Stimulated activated memory B cell treated with anti-CD40 and anti-IgM and Interleukin-4, amounts not matched to agents 10 μg/mL and 1 μg/mL and 100 μg/mL, for 72 hours (primary cell): ENCODE measurements at regions not wholly inside any gene's neighbourhood (a gene's known extent, or its start where the extent isn't known, plus 50 kb on each side); places are given as distances from the start of the nearest gene placed in this dataset.

Experiments
- ATAC-seq: fragments of 150-1000 bp; cut with Tn5 transposase; 2 replicates; pipeline ENCODE4 v1.10.0; 2021
- H3K27ac Mint-ChIP-seq: one replicate; pipeline ENCODE4 v1.8.0; 2022; ENCODE audit warnings: mild to moderate bottlenecking, mixed read lengths
- H3K27me3 Mint-ChIP-seq: one replicate; pipeline ENCODE4 v1.8.0; 2022; ENCODE audit warnings: mixed read lengths
- H3K36me3 Mint-ChIP-seq: one replicate; pipeline ENCODE4 v1.8.0; 2022; ENCODE audit warnings: mixed read lengths
- H3K4me1 Mint-ChIP-seq: one replicate; pipeline ENCODE4 v1.8.0; 2022; ENCODE audit warnings: mixed read lengths
- H3K4me3 Mint-ChIP-seq: one replicate; pipeline ENCODE4 v1.8.0; 2022; ENCODE audit warnings: mild to moderate bottlenecking, moderate library complexity, mixed read lengths
- H3K9me3 Mint-ChIP-seq: one replicate; pipeline ENCODE4 v1.8.0; 2022; ENCODE audit warnings: mixed read lengths

DNA sequence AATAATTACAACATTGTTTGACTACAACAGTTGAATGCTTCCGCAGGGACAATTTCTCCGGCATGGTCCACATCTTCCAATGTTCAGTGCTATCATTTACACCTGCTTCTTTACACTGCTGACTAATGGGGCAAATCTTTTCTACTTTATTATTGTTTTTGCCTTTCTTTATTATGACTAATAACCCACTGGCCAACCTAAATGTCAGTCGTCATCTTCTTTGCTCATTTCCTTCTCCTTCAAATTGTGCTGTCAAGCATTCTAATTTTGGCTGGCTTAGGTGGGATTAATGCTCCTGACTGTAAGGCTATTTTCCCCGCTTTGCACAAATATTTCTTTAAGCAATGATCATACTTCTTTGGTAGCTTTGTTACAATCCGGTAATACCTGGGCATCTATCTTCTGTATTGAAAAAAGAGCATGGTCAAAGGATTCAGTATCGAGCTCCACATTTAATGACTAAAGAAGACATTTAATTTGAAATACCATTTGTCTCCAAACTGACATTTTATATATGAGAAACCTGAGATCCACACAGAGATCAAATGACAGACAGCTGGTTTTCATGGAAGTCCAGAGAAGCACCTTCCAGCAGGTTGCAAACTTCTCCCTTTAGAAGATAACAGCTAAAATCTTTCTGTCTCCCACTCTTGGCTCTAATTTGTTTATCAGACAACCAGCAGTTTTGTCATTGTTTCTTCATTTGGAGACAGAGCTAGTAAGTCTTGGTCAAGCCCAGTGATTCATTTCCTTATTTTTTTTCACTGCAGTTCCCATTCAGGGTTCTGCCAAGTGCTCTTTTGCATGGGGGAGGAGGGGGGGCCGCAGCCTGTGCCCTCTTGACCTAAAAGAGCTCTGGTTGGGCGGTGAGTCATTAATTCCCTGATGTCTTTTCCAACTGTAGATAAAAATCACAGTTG lies 132.9 kb downstream of the SOCS6 start:
- no peaks in the 10 kb centered on the region for H3K36me3 Mint-ChIP-seq
- H3K4me1 Mint-ChIP-seq, result peaks cover 13% of the 10 kb centered on the region
- H3K4me3 Mint-ChIP-seq, result no peak overlapping the region
- H3K27ac Mint-ChIP-seq, result no peak overlapping the region
- H3K9me3 Mint-ChIP-seq, result no peaks in the 10 kb centered on the region
- peaks cover 9% of the 10 kb centered on the region for H3K27me3 Mint-ChIP-seq
- ATAC-seq, result no peak

DNA sequence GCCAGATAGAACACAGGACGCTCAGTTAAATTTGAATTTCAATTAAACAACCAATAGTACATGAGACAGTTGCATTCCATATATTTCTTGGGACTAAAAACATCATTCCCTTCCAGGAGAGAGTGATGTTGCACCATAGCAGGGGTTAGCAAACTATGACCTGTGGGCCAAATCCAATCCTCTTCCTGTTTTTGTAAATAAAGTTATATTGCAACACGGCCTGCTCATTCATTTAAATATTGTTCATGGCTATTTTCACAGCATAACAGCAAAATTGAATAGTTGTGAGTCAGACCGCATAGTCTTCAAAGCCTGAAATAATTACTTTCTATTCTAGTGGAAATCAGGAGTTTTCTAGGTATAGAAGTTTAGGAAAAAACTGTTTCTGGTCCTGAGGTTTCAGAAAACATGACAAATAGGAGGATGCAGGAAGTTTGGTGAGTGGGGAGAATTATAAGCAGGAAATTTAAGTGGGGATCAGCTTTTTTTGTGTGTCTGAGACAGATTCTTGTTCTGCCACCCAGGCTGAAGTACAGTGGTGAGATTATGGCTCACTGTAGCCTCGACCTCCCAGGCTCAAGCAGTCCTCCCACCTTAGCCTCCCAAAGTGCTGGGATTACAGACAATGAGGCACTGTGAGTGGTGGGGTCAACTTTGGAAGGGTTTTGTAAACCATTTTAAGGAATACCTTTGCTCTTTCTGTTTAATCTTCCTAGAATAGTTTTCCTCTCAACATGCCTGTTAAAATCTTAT lies 131.5 kb downstream of the SOCS6 start:
- H3K27me3 Mint-ChIP-seq, result peaks cover 22% of the 10 kb centered on the region
- no peaks in the 10 kb centered on the region for H3K9me3 Mint-ChIP-seq
- no peak for ATAC-seq
- no peak overlapping the region for H3K27ac Mint-ChIP-seq
- peaks cover 13% of the 10 kb centered on the region for H3K4me1 Mint-ChIP-seq
- H3K36me3 Mint-ChIP-seq, result no peaks in the 10 kb centered on the region
- H3K4me3 Mint-ChIP-seq, result no peak overlapping the region

DNA sequence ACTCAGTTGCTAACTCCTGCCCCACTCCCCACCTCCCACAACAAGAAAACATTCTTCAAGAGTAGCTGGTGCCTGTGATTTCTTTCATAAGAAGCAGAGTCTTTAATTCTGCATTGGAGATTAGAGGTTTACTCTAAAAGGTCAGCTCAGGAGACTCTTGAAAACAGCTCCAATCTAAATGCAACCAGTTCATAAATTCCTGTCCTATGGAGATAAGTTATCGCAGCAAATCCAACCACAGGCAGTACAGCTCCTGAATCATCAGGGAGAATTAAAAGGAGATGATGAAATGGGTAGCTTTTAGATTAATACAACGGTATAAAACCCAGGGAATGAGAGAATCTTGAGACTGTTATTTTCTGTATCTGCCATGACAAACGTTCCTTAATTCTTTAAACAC lies 130.7 kb downstream of the SOCS6 start:
- ATAC-seq, result no peak
- H3K4me1 Mint-ChIP-seq, result peaks cover 13% of the 10 kb centered on the region
- H3K27ac Mint-ChIP-seq, result no peak overlapping the region
- H3K36me3 Mint-ChIP-seq, result no peaks in the 10 kb centered on the region
- no peaks in the 10 kb centered on the region for H3K9me3 Mint-ChIP-seq
- H3K4me3 Mint-ChIP-seq, result no peak overlapping the region
- H3K27me3 Mint-ChIP-seq, result peaks cover 22% of the 10 kb centered on the region

DNA sequence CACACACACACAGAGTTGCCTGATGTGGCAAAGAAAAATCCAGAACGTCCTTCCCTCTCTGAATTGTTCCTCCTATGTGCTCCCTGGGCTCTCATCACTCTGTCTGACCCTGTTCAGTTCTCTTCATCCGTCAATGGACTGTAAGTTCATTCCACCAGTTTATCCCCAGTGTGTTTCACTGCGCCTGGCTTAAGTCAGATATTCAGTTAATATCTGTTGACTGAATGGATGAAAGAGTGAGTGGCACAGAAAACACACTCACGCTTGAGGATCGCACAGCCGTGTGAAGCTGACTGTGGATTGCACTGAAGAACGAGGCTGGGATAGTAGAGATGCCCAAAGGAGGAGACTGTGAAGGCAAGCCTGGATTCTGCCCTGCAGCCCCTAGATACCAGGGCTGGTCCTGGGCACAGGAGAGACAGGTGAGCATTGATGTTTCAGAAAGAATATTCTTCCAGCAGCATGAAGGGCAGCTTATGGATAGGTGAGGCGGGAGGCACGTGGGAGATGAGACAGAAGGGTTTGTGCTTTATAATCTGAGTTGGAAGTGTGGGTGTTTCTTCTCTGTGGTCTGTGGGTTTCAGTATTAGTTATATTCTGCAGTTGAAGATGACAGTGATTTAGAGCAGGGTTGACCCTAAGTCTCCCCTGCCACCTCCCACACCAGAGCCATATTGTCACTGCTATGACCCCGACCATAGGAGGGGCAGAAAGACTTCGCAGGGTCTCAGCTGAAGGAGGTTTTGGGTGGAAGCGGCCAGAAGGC lies 129.9 kb downstream of the SOCS6 start:
- Mint-ChIP-seq H3K4me1 (peaks cover 13% of the 10 kb centered on the region), H3K9me3 (no peaks in the 10 kb centered on the region), H3K4me3 (no peak overlapping the region), H3K27me3 (peaks cover 22% of the 10 kb centered on the region), H3K36me3 (no peaks in the 10 kb centered on the region), H3K27ac (no peak overlapping the region)
- ATAC-seq, result peak; percentile 70

DNA sequence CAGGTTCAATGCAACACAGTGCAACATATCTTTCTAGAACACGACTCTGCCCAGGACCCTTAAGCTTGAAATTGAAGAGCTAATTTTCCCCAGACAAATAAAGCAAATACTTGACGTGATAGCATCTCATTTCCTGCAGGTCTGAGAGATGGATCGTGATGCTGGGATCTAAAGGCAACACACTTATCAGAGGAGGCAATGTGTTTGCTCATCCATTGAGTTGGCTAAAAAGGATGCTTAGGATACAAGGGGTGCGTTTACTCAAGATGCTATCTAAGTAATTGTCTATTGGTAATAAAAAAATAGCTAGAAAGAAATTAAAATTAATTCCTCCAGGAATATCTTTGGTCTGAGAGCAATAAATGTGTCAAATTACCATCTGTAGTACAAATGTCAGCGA lies 129.0 kb downstream of the SOCS6 start:
- Mint-ChIP-seq H3K4me1 (peaks cover 13% of the 10 kb centered on the region), H3K4me3 (no peak overlapping the region), H3K9me3 (no peaks in the 10 kb centered on the region), H3K36me3 (no peaks in the 10 kb centered on the region), H3K27ac (no peak overlapping the region), H3K27me3 (peaks cover 16% of the 10 kb centered on the region)
- ATAC-seq, result no peak

DNA sequence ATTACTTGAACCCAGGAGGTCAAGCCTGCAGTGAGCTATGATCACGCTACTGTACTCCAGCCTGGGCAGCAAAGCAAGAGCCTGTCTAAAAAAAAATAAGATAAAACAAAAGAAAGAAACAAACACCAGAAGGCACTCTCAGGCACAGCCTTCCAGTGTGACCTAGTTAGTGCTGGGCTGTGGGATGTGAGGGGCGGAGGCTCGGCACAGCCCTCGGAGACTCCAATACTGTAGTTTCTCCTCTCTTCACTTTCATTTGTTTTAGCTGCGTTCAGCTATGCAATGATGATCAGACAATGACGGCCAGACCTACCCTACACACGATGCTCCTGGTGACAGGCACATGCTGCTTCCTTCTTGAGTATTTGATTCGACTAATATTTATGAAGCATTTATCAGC lies 127.7 kb downstream of the SOCS6 start:
- no peak overlapping the region for H3K4me3 Mint-ChIP-seq
- H3K27ac Mint-ChIP-seq, result no peak overlapping the region
- no peak for ATAC-seq

DNA sequence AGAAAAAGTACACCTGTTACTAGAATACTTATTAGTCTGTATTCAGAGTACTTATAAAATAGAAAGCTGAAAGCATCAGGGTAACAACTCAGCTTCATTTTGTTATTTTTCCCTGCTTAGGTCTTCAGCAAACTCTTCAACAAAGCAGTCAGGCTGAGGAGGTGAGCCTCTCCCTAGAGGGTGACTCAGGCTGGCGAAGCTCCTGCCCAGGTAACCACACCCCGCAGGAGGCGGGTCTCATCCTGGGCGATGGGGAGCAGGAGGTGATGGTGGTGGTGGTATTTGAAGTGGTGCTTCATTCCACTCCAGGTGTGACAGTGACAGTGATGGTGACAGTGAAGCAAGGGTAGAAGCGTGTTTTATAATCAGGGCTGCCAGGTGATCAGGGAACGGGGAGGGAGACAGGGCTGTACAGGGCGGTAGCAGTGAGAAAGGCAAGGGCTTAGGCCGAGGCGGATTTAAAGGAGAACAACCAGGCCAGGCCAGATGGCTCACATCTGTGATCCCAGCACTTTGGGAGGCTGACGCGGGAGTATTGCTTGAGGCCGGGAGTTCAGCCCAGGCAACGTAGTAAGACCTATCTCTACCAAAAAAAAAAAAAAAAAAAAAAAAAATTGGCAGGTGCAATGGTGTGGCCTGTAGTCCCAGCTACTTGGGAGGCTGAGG lies 127.1 kb downstream of the SOCS6 start:
- Mint-ChIP-seq H3K27ac (no peak overlapping the region), H3K9me3 (no peaks in the 10 kb centered on the region), H3K27me3 (peaks cover 24% of the 10 kb centered on the region), H3K4me1 (peaks cover 8% of the 10 kb centered on the region), H3K36me3 (no peaks in the 10 kb centered on the region), H3K4me3 (no peak overlapping the region)
- ATAC-seq, result no peak

More for the DNA sequence above, 127.7 kb downstream of the SOCS6 start:
- peaks cover 9% of the 10 kb centered on the region for H3K4me1 Mint-ChIP-seq
- H3K27me3 Mint-ChIP-seq, result peaks cover 19% of the 10 kb centered on the region
- H3K36me3 Mint-ChIP-seq, result no peaks in the 10 kb centered on the region
- H3K9me3 Mint-ChIP-seq, result no peaks in the 10 kb centered on the region

DNA sequence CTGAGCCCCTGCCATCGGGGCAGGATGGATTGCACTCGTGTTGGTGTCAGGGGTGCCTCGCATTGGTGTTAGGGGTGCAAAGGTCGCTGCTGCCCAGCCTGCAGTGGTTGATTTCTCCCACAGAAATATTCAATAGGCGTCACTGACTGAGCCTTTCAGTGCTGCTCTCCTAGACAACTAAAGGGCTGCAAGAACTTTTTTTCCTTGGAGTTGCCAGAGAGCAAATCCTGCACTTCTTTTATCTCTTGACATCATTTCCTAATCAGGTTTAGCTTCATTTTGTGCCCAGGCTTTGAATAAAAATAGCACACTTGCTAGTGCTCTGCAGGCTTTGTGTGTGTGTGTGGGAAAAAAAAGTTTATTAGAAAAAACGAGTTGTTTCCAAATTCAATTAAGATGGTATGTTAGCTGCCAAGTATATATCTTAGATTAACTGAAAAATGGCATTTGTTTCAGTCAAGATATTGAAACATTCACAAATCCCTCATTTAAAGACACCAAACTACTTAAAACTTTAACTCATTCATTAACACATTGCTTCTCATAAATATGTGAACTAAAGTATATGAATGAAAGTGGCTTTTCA lies 125.6 kb downstream of the SOCS6 start:
- no peak for ATAC-seq
- no peaks in the 10 kb centered on the region for H3K36me3 Mint-ChIP-seq
- peaks cover 8% of the 10 kb centered on the region for H3K4me1 Mint-ChIP-seq
- no peak overlapping the region for H3K27ac Mint-ChIP-seq
- peaks cover 39% of the 10 kb centered on the region for H3K27me3 Mint-ChIP-seq
- no peaks in the 10 kb centered on the region for H3K9me3 Mint-ChIP-seq
- H3K4me3 Mint-ChIP-seq, result no peak overlapping the region

DNA sequence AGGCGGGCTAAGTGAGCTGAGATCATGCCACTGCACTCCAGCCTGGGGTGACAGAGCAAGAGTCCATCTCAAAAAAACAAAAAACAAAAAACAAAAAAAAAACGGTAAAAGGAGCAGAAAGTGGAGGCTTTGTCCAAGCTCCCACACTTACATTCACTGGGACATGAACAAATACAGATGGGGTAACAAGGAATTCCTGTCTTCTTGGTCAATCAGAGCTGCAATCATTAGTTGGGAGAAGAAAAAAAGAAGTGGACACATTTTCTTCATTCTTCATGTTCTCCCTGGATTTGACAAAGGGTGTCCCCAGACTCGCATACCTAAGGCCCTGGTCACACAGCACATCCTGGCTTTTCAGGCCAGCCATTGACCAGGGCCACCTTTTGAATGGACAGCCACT lies 124.6 kb downstream of the SOCS6 start:
- Mint-ChIP-seq H3K4me3 (no peak overlapping the region), H3K9me3 (no peaks in the 10 kb centered on the region), H3K27me3 (peaks cover 48% of the 10 kb centered on the region), H3K27ac (no peak overlapping the region), H3K36me3 (no peaks in the 10 kb centered on the region), H3K4me1 (no peaks in the 10 kb centered on the region)
- ATAC-seq, result no peak

DNA sequence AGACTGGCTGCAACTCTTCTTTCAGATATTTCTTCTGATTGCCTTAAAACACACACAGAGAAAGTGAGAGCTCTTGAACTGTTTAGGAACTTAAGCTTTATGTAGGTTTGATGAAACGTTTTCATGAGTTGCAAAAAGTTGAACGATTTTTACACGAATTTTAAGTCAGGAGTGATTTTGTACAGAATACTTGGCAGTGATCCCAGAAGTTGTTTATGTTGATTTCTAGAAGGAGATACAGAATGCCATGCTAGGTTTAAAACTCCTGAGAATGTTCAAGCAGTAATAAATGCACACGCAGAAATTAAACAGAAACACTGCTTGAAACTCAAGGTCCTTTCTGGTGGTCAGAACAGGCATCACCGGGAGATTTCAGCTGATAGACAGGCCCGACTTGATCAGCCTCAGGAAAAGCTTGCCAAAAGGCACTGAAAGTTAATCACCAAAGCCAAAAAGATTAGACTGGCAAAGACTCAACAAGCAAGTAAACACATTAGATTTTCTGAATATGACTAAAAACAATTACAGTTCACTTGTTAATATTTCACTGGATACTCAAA lies 123.1 kb downstream of the SOCS6 start:
- Mint-ChIP-seq H3K27me3 (peaks cover 48% of the 10 kb centered on the region), H3K4me1 (no peaks in the 10 kb centered on the region), H3K27ac (no peak overlapping the region), H3K36me3 (no peaks in the 10 kb centered on the region), H3K4me3 (no peak overlapping the region), H3K9me3 (no peaks in the 10 kb centered on the region)
- ATAC-seq, result no peak

DNA sequence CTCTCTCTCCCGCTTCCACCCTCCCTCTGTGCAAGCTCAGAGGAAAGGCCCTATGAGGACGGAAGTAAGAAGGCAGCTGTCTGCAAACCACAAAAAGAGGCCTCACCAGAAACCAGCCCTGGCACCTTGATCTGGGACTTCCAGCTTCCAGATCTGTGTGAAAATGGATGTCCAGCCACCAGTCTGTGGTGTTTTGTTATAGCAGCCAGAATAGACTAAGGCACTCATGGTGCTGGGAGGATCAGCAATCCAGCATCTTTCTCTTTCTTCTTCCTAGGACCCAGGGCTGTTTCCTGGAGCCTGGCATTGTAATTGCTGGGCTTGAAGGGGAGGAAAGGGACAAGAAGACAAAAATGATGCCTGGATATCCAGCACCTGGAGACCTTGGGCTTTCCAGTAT lies 122.5 kb downstream of the SOCS6 start:
- Mint-ChIP-seq H3K4me3 (no peak overlapping the region), H3K27ac (no peak overlapping the region), H3K36me3 (no peaks in the 10 kb centered on the region), H3K27me3 (peaks cover 43% of the 10 kb centered on the region), H3K9me3 (no peaks in the 10 kb centered on the region), H3K4me1 (no peaks in the 10 kb centered on the region)
- ATAC-seq, result no peak

DNA sequence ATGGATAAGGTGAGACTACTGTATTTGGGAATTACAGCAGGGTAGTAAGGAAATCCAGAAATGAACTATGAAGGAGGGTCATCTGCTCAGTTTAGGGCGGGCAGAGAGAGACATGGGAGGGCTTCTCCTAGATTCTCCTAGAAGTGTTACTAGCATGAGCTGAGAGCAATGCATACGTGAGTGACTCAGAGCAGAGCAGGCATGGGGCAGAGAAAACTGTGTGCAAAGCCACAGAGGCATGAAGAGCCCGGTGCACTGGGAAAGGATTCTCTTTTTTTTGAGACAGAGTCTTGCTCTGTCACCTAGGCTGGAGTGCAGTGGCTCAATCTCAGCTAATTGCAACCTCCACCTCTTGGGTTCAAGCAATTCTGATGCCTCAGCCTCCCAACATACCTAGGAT lies 116.2 kb downstream of the SOCS6 start:
- H3K27ac Mint-ChIP-seq, result no peak overlapping the region
- no peak overlapping the region for H3K4me3 Mint-ChIP-seq
- peaks cover 15% of the 10 kb centered on the region for H3K27me3 Mint-ChIP-seq
- ATAC-seq, result no peak
- no peaks in the 10 kb centered on the region for H3K36me3 Mint-ChIP-seq
- H3K4me1 Mint-ChIP-seq, result no peaks in the 10 kb centered on the region
- no peaks in the 10 kb centered on the region for H3K9me3 Mint-ChIP-seq

DNA sequence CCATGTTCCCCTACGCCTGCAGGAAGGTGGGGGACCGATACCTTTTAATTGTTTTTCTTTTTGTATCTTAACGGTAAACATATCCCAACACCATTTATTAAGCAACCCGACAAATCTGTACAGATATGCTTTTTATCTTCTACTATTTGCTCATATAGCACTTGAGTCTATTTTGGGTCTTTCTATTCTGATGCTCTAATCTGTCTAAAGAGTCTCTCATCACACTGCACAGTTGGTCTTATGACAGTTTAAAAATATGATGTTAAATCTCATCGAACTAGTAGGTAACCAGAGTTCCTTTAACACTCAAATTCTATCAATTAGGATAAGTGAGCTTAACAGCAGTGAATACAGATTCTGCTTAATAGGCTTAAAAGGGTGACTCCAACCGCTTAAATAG lies 111.6 kb downstream of the SOCS6 start:
- Mint-ChIP-seq H3K4me3 (no peak overlapping the region), H3K36me3 (no peaks in the 10 kb centered on the region), H3K9me3 (no peaks in the 10 kb centered on the region), H3K27me3 (no peaks in the 10 kb centered on the region), H3K4me1 (no peaks in the 10 kb centered on the region), H3K27ac (no peak overlapping the region)
- ATAC-seq, result no peak

DNA sequence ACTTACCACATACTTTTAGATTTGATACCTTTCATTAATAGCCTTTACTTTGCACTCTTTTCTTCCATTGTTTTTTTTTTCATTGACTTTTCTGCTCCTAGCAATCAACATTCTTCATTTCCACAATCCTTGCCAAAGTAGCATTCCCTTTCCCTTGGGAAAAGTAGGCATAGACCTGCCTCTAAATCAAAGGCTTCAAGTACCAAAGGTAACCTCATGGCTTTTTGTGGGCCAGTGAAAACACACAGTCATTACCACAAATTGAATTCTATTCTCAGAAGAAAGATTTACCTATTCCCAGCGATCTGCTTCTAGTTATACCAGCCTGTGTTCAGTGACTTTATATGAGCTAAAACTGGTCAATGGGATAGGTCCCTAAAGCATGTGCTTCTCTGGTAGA lies 109.2 kb downstream of the SOCS6 start:
- H3K4me3 Mint-ChIP-seq, result no peak overlapping the region
- no peaks in the 10 kb centered on the region for H3K36me3 Mint-ChIP-seq
- no peak overlapping the region for H3K27ac Mint-ChIP-seq
- no peaks in the 10 kb centered on the region for H3K4me1 Mint-ChIP-seq
- H3K27me3 Mint-ChIP-seq, result no peaks in the 10 kb centered on the region
- peaks cover 5% of the 10 kb centered on the region for H3K9me3 Mint-ChIP-seq
- ATAC-seq, result no peak
